ENCODE measurements at regions not wholly inside any gene's neighbourhood (a gene's known extent, or its start where the extent isn't known, plus 50 kb on each side); places are given as distances from the start of the nearest gene placed in this dataset.

GRCh38 chrX:56000174-56000573, 232.0 kb upstream of the KLF8 start:
- TF ChIP-seq CTCF (IDR thresholded peaks at IDR 0.05; ENCODE audit: insufficient read depth, low read depth, low read length) (no peak), EZH2 (IDR thresholded peaks at IDR 0.05; ENCODE audit: insufficient read depth, low read length) (no peak)
